Activated naive CD8-positive, alpha-beta T cell treated with anti-CD3 and anti-CD28 coated beads, Interleukin-2, amount 50 U/mL, for 24 hours (primary cell): ENCODE measurements at regions not wholly inside any gene's neighbourhood (a gene's known extent, or its start where the extent isn't known, plus 50 kb on each side); places are given as distances from the start of the nearest gene placed in this dataset.
"Not testable (repeated sequence)": the region's sequence is repeated elsewhere in the genome, so short reads cannot be mapped to it uniquely, and the experiment has no call there.

Experiments
- ATAC-seq: fragments of 150-1000 bp; cut with Tn5 transposase; one replicate; pipeline ENCODE4 v1.10.0; 2021
- DNase-seq: peaks from one replicate; pipeline ENCODE4 v3.0.0; 2021
- H3K27ac Mint-ChIP-seq: one replicate; pipeline ENCODE4 v1.8.0; 2021; ENCODE audit warnings: mild to moderate bottlenecking, mixed read lengths
- H3K27me3 Mint-ChIP-seq: one replicate; pipeline ENCODE4 v1.8.0; 2021; ENCODE audit warnings: mixed read lengths
- H3K36me3 Mint-ChIP-seq: one replicate; pipeline ENCODE4 v1.8.0; 2021; ENCODE audit warnings: low read depth, mixed read lengths
- H3K4me1 Mint-ChIP-seq: one replicate; pipeline ENCODE4 v1.8.0; 2021; ENCODE audit warnings: mixed read lengths
- H3K4me3 Mint-ChIP-seq: one replicate; pipeline ENCODE4 v1.8.0; 2021; ENCODE audit warnings: mild to moderate bottlenecking, moderate library complexity, mixed read lengths
- H3K9me3 Mint-ChIP-seq: one replicate; pipeline ENCODE4 v1.8.0; 2021; ENCODE audit warnings: mixed read lengths

- H3K9me3 Mint-ChIP-seq = no peaks in the 10 kb centered on the region
- DNase-seq (no peak), ATAC-seq (no peak)
- no peaks in the 10 kb centered on the region for H3K27me3 Mint-ChIP-seq
- no peaks in the 10 kb centered on the region for H3K36me3 Mint-ChIP-seq
- no peak overlapping the region for H3K27ac Mint-ChIP-seq
- H3K4me1 Mint-ChIP-seq = no peaks in the 10 kb centered on the region
- no peak overlapping the region for H3K4me3 Mint-ChIP-seq
Observed at GRCh38 chr2:182605166-182605565, 110.9 kb upstream of the DNAJC10 start.

DNA sequence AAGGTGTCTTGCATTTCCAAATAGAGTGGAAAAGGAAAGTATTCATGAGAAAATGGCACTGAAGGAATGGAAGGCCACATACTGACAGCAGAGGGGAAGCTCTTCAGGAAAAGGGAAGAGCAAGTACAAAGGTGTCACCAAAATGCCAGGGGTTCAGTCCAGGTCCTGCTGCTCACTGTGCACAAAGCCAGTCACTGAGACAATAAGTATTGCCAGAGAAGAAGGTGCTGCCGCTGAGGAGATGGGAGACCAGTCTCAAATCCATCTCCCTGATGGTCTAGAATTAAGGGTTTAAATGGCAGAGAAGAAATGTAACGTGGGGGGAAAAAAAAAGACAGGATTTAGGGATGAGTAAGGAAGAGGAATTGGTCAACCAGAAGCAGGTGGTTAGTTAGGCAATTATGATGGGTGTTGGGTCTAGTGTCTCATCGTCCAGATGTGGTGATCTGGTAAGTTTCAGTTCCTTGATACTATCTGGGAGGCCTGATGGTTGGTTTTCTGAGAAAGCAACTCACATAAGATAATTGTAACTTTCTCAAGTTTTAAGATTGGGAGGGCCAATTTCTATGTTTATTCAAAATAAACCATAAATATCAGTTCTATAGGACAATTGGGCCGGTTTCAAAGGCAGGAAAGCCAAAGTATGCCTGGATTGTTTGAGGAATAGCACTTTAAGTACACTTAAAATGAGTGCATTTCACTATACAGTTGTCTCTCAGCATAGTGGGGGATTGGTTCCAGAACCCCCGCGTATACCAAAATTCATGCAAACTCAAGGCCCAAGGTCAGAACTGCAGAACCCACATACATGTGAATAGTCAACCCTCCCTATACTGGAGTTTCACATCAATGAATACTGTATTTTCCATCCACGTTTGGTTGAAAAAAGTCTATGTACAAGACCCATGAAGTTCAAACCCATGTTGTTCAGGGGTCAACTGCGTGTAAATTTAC lies 109.1 kb upstream of the DNAJC10 start:
- H3K27ac Mint-ChIP-seq = no peak overlapping the region
- H3K4me1 Mint-ChIP-seq = no peaks in the 10 kb centered on the region
- DNase-seq (no peak), ATAC-seq (no peak)
- no peaks in the 10 kb centered on the region for H3K27me3 Mint-ChIP-seq
- H3K36me3 Mint-ChIP-seq = no peaks in the 10 kb centered on the region
- no peak overlapping the region for H3K4me3 Mint-ChIP-seq
- no peaks in the 10 kb centered on the region for H3K9me3 Mint-ChIP-seq

- no peaks in the 10 kb centered on the region for H3K9me3 Mint-ChIP-seq
- H3K36me3 Mint-ChIP-seq = no peaks in the 10 kb centered on the region
- ATAC-seq = no peak
- no peak overlapping the region for H3K27ac Mint-ChIP-seq
- H3K4me1 Mint-ChIP-seq = no peaks in the 10 kb centered on the region
- H3K4me3 Mint-ChIP-seq = no peak overlapping the region
- no peaks in the 10 kb centered on the region for H3K27me3 Mint-ChIP-seq
- no peak for DNase-seq
Observed at GRCh38 chr2:182608181-182608845, 107.7 kb upstream of the DNAJC10 start.

- DNase-seq, H3K27me3 Mint-ChIP-seq, H3K27ac Mint-ChIP-seq, ATAC-seq, H3K36me3 Mint-ChIP-seq, H3K4me1 Mint-ChIP-seq, H3K9me3 Mint-ChIP-seq, H3K4me3 Mint-ChIP-seq: not testable (repeated sequence)
Observed at GRCh38 chr2:182609005-182609404, 107.1 kb upstream of the DNAJC10 start.

GRCh38 chr2:182610231-182610630 lies 105.8 kb upstream of the DNAJC10 start:
- Mint-ChIP-seq H3K27ac (no peak overlapping the region), H3K9me3 (no peaks in the 10 kb centered on the region), H3K27me3 (no peaks in the 10 kb centered on the region), H3K4me1 (no peaks in the 10 kb centered on the region), H3K4me3 (no peak overlapping the region), H3K36me3 (no peaks in the 10 kb centered on the region)
- no peak for DNase-seq
- no peak for ATAC-seq

DNA sequence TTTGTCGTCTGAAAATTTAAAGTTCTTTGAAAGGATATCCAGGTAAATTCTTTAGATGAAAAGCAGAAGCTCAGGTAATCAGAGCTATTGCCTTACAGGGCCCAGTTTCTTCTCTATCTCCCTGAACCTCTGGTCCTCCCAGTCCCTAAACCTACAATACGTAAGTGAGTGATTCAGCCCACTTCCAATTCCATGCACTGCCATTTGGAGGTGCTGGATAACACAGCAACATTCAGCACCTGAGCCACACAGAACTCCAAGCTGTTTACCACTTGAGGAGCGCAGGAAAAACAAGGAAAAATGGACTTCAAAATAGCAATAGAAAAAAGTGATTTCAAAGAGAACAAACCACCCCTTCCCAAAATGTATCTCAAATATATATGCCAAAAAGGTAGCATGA lies 105.0 kb upstream of the DNAJC10 start:
- Mint-ChIP-seq H3K4me1 (no peaks in the 10 kb centered on the region), H3K4me3 (no peak overlapping the region)
- no peak for ATAC-seq

DNA sequence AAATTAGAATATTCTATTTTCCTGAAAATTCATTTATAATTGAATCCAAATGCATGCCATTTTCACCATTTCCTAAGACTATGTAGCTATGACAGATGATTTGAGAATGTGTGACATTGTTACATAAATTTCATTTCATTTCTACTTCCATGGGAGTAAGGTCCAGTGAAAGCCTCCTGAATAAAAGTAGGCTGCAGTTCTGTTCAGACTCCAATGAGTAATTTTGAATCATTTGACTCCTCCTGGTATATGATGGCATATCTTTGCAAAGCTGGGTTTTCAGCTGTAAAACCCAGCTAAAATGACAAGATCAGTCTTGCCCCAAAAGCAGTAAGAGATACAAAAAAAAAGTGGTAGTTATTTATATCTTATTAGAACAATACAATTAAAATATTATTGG lies 101.0 kb upstream of the DNAJC10 start:
- Mint-ChIP-seq H3K4me3 (no peak overlapping the region), H3K27me3 (no peaks in the 10 kb centered on the region)

More for the DNA sequence above, 105.0 kb upstream of the DNAJC10 start:
- H3K27me3 Mint-ChIP-seq = no peaks in the 10 kb centered on the region
- no peaks in the 10 kb centered on the region for H3K36me3 Mint-ChIP-seq
- H3K27ac Mint-ChIP-seq = no peak overlapping the region
- no peaks in the 10 kb centered on the region for H3K9me3 Mint-ChIP-seq
- DNase-seq = no peak

GRCh38 chr2:182616471-182617393 lies 99.3 kb upstream of the DNAJC10 start:
- no peaks in the 10 kb centered on the region for H3K36me3 Mint-ChIP-seq
- no peaks in the 10 kb centered on the region for H3K9me3 Mint-ChIP-seq
- ATAC-seq (no peak), DNase-seq (no peak)
- no peak overlapping the region for H3K4me3 Mint-ChIP-seq
- H3K27me3 Mint-ChIP-seq = no peaks in the 10 kb centered on the region
- no peak overlapping the region for H3K27ac Mint-ChIP-seq
- no peaks in the 10 kb centered on the region for H3K4me1 Mint-ChIP-seq

More for the DNA sequence above, 101.0 kb upstream of the DNAJC10 start:
- Mint-ChIP-seq H3K9me3 (no peaks in the 10 kb centered on the region), H3K4me1 (no peaks in the 10 kb centered on the region), H3K27ac (no peak overlapping the region), H3K36me3 (no peaks in the 10 kb centered on the region)
- ATAC-seq (no peak), DNase-seq (no peak)

GRCh38 chr2:182618672-182619079 lies 97.4 kb upstream of the DNAJC10 start:
- H3K4me1 Mint-ChIP-seq = no peaks in the 10 kb centered on the region
- ATAC-seq (no peak), DNase-seq (no peak)
- no peak overlapping the region for H3K27ac Mint-ChIP-seq
- H3K9me3 Mint-ChIP-seq = no peaks in the 10 kb centered on the region
- no peaks in the 10 kb centered on the region for H3K36me3 Mint-ChIP-seq
- H3K4me3 Mint-ChIP-seq = no peak overlapping the region
- H3K27me3 Mint-ChIP-seq = no peaks in the 10 kb centered on the region

GRCh38 chr2:182619276-182619675 lies 96.8 kb upstream of the DNAJC10 start:
- Mint-ChIP-seq H3K9me3 (no peaks in the 10 kb centered on the region), H3K4me3 (no peak overlapping the region), H3K27me3 (no peaks in the 10 kb centered on the region), H3K36me3 (no peaks in the 10 kb centered on the region), H3K4me1 (no peaks in the 10 kb centered on the region), H3K27ac (no peak overlapping the region)
- DNase-seq (no peak), ATAC-seq (no peak)

DNA sequence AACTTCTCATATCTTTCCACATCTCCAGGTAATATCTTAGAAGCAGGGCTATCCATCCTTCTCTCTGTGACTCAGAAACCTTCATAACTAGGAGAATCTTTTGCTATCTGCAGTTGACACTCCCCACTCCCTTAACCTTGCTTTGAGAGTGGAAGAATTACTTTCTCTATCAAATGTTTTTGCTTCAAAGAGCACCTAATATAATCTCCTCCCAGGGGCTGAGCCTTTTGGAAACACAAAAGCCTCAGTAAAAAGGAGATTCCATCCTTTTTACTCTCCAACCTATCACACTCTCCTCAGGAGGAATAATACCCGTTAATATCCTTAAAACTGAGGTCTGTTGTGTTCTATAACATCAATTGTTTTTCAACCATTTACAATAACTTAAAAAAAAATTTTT lies 94.9 kb upstream of the DNAJC10 start:
- ATAC-seq (no peak), DNase-seq (no peak)
- no peak overlapping the region for H3K27ac Mint-ChIP-seq
- no peaks in the 10 kb centered on the region for H3K27me3 Mint-ChIP-seq
- H3K9me3 Mint-ChIP-seq = no peaks in the 10 kb centered on the region
- no peak overlapping the region for H3K4me3 Mint-ChIP-seq
- no peaks in the 10 kb centered on the region for H3K4me1 Mint-ChIP-seq
- no peaks in the 10 kb centered on the region for H3K36me3 Mint-ChIP-seq

DNA sequence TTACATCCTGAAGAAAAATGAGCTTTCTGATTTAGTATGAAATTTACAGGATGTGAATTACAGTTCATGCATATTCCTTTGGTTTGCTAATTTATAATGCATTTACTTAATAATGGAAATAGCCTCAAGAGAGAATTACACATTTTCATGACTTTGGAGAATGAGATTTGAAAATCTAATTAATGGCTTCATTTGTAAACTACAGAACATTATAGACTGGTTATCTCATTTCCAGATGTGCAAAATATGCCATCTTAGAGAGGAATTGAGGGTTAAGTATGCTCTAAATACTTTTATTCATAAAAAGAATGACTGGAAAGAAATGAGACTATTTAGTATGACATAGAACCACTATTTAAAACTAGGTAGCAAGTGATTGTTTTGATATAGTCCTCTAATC lies 94.2 kb upstream of the DNAJC10 start:
- H3K27ac Mint-ChIP-seq = no peak overlapping the region
- no peak for ATAC-seq
- DNase-seq = no peak
- H3K4me1 Mint-ChIP-seq = no peaks in the 10 kb centered on the region
- no peaks in the 10 kb centered on the region for H3K9me3 Mint-ChIP-seq
- H3K36me3 Mint-ChIP-seq = no peaks in the 10 kb centered on the region
- H3K4me3 Mint-ChIP-seq = no peak overlapping the region
- H3K27me3 Mint-ChIP-seq = no peaks in the 10 kb centered on the region

GRCh38 chr2:182622231-182622630 lies 93.8 kb upstream of the DNAJC10 start:
- Mint-ChIP-seq H3K9me3 (no peaks in the 10 kb centered on the region), H3K27ac (no peak overlapping the region), H3K36me3 (no peaks in the 10 kb centered on the region), H3K27me3 (no peaks in the 10 kb centered on the region), H3K4me1 (no peaks in the 10 kb centered on the region), H3K4me3 (no peak overlapping the region)
- DNase-seq (no peak), ATAC-seq (no peak)

- no peaks in the 10 kb centered on the region for H3K4me1 Mint-ChIP-seq
- H3K36me3 Mint-ChIP-seq = no peaks in the 10 kb centered on the region
- no peak for DNase-seq
- no peak for ATAC-seq
- no peaks in the 10 kb centered on the region for H3K27me3 Mint-ChIP-seq
- H3K27ac Mint-ChIP-seq = no peak overlapping the region
- no peak overlapping the region for H3K4me3 Mint-ChIP-seq
- H3K9me3 Mint-ChIP-seq = no peaks in the 10 kb centered on the region
Observed at GRCh38 chr2:182625814-182626213, 90.2 kb upstream of the DNAJC10 start.
